GM12865 (cell line): ENCODE measurements at regions not wholly inside any gene's neighbourhood (a gene's known extent, or its start where the extent isn't known, plus 50 kb on each side); places are given as distances from the start of the nearest gene placed in this dataset.
A peak's percentile ranks its signal among the peaks of the same experiment; 100 is the strongest.

ENCODE experiments used
- DNase-seq: peaks from one replicate; pipeline ENCODE4 v3.0.0; 2010; ENCODE audit warnings: low read depth
- H3K4me3 ChIP-seq: 2 replicates; pipeline ENCODE4 v1.5.1; 2011; ENCODE audit warnings: mild to moderate bottlenecking, low read depth, low read length, control low read depth
- TF ChIP-seq, protein P1 (sequence below): IDR thresholded peaks from 2 replicates; pipeline ENCODE4 v1.5.1; 2011; ENCODE audit warnings: low read length, control low read depth, low read depth, inconsistent platforms; ENCODE audit not compliant: insufficient read depth; ENCODE audit errors: missing control alignments

GRCh38 chr5:108637134-108637533, 110.6 kb upstream of the FER start:
- H3K4me3 ChIP-seq: no peak overlapping the region
- DNase-seq: no peak
- TF ChIP-seq, protein P1, sequence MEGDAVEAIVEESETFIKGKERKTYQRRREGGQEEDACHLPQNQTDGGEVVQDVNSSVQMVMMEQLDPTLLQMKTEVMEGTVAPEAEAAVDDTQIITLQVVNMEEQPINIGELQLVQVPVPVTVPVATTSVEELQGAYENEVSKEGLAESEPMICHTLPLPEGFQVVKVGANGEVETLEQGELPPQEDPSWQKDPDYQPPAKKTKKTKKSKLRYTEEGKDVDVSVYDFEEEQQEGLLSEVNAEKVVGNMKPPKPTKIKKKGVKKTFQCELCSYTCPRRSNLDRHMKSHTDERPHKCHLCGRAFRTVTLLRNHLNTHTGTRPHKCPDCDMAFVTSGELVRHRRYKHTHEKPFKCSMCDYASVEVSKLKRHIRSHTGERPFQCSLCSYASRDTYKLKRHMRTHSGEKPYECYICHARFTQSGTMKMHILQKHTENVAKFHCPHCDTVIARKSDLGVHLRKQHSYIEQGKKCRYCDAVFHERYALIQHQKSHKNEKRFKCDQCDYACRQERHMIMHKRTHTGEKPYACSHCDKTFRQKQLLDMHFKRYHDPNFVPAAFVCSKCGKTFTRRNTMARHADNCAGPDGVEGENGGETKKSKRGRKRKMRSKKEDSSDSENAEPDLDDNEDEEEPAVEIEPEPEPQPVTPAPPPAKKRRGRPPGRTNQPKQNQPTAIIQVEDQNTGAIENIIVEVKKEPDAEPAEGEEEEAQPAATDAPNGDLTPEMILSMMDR: no peak

- DNase-seq: no peak
- H3K4me3 ChIP-seq: no peak overlapping the region
- TF ChIP-seq, protein P1: no peak
These were observed 111.4 kb upstream of the FER start for GRCh38 chr5:108636135-108636853.

GRCh38 chr5:108634617-108635288, 112.9 kb upstream of the FER start:
- TF ChIP-seq, protein P1: no peak
- H3K4me3 ChIP-seq: no peak overlapping the region
- DNase-seq: peak; percentile 31

GRCh38 chr5:108634010-108634616, 113.6 kb upstream of the FER start:
- no peak overlapping the region for H3K4me3 ChIP-seq
- DNase-seq: no peak
- TF ChIP-seq, protein P1: no peak

DNA sequence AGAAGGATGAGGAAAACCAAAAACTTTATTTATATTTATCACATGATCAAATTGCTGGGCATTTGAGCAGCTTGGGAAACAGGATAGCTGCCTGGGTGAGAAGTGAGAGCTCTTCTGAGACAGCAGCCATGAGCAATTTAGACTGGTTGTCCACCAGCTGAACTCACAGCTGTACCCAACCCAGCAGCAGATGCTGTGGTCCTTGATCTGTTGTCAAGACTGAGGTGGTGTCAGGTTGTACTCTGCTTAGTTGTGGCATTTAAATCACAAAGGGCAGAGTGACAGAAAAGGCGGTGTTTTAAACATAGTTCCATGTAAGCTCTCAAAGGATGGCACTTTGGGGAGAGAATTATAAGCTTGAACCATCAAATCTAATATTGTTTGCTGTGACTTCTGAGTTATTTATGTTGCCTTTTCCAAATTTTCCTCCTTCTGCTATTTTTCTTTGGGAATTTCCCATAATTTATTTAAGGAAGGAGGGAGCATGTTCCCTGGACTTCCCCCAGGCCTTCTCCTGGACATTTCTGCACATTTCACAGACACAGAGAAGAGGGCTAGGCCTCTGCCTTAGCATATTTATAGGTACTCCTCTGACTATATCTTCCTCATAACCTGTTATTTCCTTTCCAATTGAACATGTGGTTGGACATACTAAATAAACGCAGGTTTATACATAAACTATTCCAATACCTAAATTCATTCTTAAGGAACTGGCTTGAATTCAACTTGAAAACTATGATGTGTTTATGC, 117.7 kb upstream of the FER start:
- no peak overlapping the region for H3K4me3 ChIP-seq
- no peak for DNase-seq
- TF ChIP-seq, protein P1: no peak

- TF ChIP-seq, protein P1: no peak
- no peak overlapping the region for H3K4me3 ChIP-seq
- DNase-seq: no peak
These were observed 122.0 kb upstream of the FER start for GRCh38 chr5:108625654-108626053.
